NCI-H82 treated with DMSO at 0.1 percent for 48 hours (cell line): ENCODE measurements at regions not wholly inside any gene's neighbourhood (a gene's known extent, or its start where the extent isn't known, plus 50 kb on each side); places are given as distances from the start of the nearest gene placed in this dataset.
"Not testable (repeated sequence)": the region's sequence is repeated elsewhere in the genome, so short reads cannot be mapped to it uniquely, and the experiment has no call there.

Source experiments
- DNase-seq: peaks from one replicate; lab custom pipeline; 2025; ENCODE audit not compliant: unreplicated experiment; lab: John Stamatoyannopoulos, UW

DNA sequence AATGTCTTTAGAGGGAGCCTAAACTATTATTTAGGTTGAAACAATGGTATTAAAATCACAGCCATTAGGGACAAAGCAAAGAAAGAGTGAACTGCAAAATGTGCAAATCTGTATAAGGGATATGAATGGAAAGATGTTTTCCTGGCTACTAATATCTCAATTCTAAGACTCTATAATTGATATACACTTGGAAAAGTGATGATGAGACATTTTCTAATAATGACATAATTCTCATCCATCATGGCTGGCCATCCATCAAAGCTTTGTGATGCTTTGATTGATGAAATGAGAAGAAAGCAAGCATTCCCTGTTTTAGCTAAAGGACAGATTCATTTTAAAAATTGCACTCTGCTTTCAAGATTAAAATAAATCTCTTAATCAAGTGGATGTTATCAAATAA lies 965.5 kb upstream of the IGFBP7 start:
- no peak for DNase-seq

DNA sequence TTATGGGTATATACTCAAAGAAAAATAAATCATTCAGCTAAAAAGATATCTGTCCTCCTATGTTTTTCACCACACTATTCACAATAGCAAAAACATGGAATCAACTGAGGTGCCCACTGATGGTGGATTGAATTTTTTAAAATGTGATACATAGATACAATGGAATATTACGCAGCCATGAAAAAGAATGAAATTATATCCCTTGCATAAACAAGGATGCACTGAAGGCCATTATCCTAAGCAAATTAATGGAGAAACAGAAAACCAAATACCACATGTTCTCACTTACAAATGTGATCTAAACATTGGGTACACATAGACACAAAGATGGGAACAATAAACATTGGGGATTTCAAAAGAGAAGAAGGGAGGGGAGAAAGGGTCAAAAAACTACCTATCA lies 964.2 kb upstream of the IGFBP7 start:
- no peak for DNase-seq

DNA sequence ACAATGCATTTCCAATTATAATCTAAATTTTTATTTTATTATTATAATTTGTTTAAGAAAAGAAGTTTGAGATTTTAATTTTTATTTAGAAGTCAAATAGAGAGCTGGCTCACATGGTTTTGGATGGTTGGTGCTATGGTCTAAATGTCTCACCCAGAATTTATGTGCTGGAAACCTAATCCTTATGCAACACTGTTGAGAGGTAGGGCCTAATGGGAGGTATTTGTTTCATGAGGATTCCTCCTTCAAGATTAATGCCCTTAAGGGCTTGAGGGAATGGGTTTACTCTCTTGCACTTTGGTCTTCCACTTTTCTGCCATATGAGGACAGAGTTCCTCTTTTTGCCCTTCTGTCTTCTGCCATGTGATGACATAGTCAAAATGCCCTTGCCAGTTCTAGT lies 960.5 kb upstream of the IGFBP7 start:
- DNase-seq, result no peak

DNA sequence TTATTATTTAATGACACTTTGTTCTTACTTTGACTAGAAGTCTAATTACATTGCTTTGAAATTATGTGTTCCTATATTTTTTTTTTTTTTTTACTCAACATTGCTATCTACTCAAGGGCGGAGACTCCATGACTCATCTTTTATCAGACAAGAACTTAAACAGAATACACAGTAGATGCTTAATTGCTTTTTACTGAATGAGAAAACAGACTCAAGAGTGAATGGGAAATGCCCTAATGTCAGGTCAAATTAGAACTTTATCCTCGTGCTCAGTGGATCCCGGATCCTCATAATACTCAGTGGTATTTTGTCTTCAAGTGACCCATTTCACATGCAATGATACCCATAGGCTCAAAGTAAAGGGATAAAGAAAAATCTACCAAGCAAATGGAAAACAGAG lies 954.5 kb upstream of the IGFBP7 start:
- DNase-seq, result no peak

DNA sequence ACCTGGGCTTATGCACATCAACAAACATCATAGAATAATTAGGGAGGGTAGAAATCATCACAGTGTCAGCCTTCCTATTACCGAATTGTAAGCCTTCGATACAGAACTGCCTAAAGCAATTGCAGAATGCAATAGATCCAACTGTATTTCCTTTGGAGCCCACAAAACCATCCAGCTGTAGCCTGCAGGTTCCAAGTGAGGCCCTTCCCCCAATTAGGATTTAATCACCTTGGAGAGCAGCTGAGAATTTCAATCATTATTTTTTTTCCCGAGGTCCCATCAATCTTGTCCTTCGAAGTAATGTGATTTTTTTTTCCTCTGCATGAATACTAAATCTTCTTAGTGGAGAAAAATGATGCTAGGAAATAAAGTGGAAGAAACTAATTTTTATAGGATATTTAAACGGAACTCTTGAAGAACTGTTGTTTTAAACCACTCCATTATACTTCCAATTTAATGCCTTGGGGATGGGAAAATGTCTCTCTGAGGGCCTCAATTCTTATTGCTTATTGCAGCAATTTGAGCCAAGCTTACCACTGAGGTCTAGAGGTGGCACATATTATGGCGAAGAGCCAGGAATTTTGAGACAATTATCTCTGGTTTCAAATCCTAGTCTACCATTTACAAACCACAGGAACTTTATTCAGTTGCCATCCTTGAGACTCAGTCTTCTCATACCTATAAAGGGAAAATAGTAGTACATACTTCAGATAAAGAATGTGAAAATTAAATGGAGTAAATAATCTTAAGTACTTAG lies 953.4 kb upstream of the IGFBP7 start:
- no peak for DNase-seq

DNA sequence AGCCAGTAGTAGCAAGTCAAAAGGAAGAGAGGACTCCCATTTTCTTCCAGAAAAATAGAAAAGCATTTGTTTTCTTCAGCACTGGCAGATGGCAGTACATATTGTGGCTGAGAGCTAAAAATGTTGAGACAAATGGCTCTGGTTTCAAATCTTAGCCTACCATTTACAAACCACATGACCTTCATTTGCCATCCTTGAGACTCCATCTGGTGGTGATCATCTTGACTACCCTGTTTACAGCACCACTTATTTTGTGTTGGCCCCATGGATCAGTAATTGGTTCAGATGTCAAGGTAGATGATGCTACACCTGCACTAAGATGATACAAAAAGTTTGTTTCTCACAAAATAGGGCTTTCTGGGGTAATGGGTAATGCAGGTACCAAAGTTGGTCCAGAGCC lies 951.8 kb upstream of the IGFBP7 start:
- DNase-seq, result no peak

DNA sequence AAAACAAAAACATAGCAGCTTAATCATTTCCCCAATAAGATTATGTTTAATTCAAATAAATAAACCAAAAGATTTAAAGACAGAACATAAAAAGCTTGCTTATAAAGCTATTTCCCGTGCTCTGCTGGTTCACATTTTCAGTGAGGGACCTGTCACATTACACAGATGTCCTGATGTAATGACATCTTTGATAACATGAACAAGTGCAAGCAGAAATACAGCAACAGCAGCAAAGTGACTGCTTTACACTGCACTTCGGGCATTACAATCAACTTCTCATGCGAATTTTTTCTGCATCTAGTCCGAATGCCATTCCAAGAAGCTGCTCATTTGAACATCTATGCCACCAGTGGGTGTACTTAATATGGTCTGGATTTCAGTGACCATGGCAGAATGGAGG lies 940.3 kb upstream of the IGFBP7 start:
- no peak for DNase-seq

DNA sequence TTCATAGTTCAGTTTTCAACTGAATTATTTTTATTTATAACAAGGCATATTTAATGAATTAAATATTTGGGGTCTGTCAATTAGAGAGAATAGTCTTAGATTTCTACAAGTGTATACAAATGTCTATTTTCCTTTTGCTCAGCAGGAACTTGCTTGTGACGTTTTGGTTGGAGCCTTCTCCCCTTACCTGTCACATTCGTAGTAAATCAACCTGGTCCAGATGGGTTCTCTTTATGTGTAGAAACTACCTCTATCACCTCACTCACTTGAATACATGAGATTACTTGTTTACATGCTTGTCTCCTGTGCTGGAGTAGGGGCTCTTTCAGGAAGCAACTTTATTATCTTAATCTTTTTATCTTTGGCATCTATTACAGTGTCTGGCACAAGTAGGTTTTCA lies 938.3 kb upstream of the IGFBP7 start:
- no peak for DNase-seq

DNA sequence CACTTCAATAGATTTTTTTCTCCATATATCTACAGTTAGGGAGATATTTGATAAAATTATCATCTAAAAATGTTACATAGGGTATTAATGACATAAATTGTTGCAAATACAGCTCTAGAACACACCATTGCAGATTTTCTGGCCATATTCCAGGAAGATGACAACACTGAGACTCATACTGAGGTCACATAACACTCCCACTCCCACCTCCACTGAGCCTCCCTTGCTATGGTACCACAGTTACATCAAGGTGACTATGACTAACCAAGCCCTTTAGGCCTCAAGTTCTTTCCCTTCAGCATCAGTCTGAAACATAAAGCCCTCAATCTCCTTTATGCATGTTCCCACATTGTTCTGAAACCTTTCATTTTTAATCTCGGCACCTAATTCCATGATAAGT lies 932.0 kb upstream of the IGFBP7 start:
- no peak for DNase-seq

DNA sequence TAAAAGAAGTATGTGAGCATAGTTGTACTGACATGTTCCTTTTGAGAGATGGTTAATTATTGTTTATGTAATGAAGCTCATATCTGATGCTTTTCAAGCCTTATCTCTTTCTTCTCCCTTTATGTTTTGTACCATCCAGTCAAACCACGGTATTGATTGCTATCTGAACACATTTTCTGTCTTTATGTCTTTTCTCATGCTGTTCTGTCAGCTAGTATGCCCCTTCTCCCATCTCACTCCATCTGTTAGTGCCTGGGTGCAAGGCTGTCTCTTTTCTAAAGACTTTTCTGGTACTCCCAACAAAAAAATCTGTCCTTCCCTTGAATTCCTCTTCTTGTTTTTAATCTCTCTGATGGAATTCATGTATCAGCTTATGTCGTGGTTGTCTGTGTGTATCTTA lies 883.8 kb upstream of the IGFBP7 start:
- no peak for DNase-seq

DNA sequence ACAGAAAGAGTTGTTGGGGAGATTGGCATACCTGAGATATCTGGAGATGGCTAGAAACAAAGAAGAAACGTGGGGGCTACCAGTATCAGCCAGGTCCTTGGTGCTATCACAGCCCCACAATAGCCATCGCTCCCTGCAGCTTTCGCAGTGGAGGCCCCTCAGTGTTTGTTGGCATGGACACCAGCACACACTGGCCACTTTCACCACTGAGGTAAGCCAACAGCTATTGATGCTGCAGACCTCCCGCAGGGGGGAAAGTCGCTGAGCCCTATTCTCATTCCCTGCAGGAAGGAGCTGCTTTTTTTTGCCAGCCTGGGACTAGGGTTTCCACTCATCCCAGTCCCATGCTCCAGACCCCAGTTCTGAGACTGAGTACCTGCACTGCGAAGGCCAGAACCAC lies 879.2 kb upstream of the IGFBP7 start:
- no peak for DNase-seq

DNA sequence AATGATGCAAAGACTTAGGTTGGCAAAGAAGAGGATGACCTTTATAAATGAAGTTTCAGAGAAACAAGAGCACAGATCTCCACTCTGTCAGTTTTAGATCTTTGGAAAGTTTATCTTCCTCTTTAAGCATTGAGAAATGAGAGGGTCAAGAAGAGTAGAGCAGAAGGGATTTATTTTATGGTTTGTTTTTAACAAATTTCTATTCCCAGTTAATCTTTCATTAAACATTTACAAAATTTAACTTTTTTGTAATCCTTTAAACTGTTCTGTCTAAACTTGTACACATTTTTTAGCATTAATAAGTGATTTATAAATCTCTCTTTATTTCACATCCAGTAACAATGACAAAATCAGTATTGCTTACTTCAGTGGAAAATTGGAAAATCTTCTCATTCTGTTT lies 875.0 kb upstream of the IGFBP7 start:
- no peak for DNase-seq

DNA sequence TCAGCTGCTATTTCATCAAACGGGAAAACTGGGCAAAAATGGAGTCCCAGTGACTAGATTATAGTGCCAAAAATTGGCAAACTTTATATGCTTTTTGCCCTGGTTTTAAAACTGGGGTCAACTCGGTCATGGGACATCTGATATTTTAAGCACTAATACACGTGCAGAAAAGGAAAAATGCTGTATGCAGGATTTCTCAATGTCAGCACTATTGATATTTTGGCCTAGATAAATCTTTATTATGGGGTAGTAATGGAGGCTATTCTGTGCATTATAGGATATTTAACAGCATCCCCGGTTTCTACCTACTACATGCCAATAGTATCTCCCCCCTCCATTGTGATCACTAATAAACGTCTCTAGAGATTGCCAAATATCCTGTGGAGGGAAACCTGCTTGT lies 870.9 kb upstream of the IGFBP7 start:
- no peak for DNase-seq

DNA sequence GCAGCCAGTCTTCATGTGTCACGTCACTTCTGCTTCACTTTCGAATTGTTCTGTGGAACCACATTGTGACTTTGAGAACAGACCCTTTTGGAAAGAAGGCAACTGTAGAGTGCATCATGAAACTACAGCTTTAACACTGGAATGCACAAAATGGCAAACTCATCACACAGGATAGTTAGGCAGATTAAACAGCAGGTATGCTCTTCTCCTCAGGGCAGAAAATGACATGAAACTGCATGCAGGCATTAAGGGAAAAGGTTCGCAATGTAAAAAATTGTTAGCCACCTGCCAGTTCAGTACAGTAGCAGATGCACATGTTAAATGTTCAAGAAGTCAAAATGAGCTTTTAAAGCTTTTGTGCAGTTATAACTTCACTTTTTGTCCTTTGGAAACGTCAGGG lies 864.6 kb upstream of the IGFBP7 start:
- DNase-seq, result no peak

DNA sequence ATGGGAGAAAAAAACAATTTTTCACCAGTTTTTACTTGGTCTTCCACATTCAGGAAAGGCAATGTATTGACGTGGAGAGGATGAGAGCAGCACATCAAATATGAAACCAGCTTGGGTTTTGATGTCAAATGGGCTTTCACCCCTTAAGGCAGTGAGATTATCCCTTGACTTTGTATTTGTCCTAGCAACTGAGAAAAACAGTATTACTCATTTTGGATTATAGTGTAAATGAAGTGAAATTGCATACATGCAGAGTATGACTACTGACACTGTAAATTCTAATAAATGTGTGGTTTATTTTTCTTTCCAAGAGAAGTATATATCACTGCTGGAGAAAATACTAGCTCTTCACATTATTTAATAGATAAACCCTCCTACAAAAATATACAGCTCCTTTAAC lies 863.6 kb upstream of the IGFBP7 start:
- DNase-seq, result no peak

DNA sequence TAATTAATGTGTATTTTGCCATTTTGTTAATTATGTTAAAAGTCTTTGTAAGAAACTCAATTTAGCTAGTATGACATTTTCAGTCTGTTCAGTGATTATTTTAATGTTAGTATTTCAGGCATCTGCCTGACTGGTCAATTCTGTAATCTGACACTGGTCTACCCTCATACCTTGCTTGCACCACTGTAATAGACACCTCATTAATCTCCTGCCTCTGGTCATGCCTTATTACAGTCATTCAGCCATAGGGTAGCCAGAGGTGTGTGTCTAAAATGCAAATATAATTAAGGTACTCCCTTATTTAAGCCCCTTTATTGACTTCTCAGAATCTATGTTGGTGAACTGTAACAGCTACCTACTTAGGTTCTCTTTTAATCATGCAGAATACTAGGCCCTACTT lies 861.1 kb upstream of the IGFBP7 start:
- no peak for DNase-seq

DNA sequence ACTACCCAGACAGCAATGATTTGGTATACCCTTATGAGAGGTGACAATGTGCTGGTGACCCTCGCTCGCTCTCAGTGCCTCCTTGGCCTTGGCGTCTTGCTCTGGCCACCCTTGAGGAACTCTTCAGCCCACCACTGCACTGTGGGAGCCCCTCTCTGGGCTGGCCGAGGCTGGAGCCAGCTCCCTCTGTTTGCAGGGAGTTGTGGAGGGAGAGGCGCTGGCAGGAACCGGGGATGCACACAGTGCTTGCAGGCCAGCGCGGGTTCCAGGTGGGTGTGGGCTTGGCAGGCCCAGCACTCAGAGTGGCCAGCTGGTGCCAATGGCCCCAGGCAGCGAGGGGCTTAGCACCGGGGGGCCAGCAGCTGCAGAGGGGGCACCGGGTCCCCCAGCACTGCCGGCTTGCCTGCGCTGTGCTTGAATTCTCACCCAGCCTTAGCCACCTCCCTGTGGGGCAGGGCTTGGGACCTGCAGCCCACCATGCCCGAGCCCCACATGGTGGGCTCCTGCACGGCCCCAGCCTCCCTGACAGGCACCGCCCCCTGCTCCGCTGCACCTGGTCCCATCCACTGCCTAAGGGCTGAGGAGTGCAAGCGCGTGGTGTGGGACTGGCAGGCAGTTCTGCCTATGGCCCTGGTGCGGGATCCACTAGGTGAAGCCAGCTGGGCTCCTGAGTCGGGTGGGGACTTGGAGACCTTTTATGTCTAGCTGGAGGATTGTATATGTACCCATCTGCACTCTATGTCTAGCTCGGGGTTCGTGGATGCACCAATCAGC lies 857.0 kb upstream of the IGFBP7 start:
- DNase-seq, result no peak

DNA sequence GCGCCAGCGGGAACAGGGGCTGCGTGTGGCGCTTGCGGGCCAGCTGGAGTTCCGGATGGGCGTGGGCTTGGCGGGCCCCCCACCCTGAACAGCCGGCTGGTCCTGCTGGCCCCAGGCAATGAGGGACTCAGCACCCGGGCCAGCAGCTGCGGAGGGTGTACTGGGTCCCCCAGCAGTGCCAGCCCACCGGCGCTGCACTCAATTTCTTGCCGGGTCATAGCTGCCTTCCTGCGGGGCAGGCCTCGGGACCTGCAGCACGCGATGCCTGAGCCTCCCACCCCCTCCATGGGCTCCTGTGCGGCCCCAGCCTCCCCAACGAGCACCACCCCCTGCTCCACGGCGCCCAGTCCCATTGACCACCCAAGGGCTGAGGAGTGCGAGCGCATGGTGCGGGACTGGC lies 855.2 kb upstream of the IGFBP7 start:
- not testable (repeated sequence) for DNase-seq

DNA sequence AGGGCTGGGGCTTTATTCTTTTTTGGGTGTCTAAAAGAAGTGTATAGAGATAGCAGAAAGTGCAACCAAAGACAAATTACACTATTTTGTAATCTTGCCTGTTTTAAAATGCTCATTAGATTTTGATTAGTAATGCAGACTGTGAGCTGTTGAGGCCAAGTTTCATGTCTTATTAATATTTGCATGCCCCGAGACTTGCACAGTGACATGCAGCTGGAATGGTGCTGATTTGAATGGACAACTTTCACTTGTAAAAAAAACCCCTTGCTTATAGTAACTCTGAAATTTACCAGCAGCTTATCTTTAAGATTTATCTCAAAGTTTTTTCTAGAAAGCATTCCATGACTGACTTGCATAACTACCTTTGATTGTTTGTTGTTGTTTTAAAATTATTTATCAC lies 835.1 kb upstream of the IGFBP7 start:
- DNase-seq, result no peak

DNA sequence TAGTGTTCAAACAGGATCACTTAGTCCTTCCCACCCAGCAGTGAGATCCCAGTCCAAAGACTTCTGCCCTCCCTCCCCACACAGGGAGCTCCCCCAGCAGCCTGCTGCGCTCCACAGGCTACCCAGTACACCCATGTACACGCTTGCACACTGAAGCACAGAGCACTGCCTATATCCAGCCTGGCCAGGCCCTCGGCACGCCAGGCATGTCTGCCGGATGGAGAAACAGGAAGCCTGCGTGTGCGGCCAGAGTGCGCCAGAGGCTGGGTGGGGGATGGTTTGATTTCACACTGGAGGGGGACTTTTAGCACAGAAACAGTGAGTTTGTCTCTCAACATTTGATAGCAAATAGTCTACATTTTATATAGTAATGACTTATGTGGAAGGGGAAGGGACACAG lies 833.5 kb upstream of the IGFBP7 start:
- no peak for DNase-seq

DNA sequence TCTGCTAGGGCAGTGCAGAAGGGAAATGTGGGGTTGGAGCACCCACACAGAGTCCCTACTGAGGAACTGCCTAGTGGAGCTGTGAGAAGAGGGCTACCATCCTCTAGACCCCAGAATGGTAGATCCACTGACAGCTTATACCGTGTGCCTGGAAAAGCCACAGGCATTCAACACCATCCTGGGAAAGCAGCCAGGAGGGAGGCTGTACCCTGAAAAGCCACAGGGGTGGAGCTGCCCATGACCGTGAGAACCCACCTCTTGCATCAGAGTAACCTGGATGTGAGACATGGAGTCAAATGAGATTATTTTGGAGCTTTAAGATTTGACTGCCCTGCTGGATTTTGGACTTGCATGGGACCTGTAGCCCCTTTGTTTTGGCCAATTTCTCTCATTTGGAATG lies 827.1 kb upstream of the IGFBP7 start:
- not testable (repeated sequence) for DNase-seq

DNA sequence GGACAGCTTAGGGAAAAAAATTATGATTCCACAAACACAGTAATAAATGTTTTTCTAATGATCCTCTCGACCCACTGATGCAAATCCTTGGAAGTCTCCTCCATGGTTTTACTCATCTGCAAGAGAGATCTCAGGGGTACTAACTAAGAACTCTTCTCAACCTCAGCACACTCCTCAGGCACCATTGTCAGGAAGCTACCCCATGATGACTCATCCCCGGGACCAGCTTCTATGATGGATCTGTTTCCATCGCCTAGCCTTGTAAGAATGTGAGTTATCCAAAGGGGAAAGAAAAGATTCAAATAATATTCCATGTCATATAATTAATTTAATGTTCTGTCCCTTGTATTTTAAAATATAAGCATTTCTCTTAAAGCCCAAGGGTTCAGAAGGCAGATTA lies 816.1 kb upstream of the IGFBP7 start:
- no peak for DNase-seq

DNA sequence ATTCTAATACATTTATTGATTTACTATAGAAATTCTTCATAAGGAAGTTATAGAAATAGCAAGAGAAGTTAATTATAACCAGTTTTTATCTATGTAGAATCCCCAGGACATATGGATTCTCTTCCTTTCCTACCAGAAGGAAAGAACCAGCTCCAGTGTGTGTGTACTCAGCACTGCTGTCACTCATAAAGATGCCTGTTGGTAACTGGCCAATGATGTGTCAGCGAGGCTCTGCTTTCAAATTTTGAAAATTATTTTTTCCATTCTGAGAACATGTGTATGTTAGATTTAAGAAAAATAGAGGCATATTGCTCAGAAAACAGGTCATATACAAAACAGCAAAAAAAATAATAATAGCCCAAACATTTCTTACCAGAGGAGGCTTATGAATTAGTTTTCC lies 814.8 kb upstream of the IGFBP7 start:
- DNase-seq, result no peak
